T-cell (primary cell): ENCODE measurements at regions not wholly inside any gene's neighbourhood (a gene's known extent, or its start where the extent isn't known, plus 50 kb on each side); places are given as distances from the start of the nearest gene placed in this dataset.
"Not testable (repeated sequence)": the region's sequence is repeated elsewhere in the genome, so short reads cannot be mapped to it uniquely, and the experiment has no call there.

Experiments used
- ATAC-seq, 4 experiments: fragments of 200-7000 bp in 3 of 4; fragments of 150-1000 bp in 1 of 4; cut with Tn5 transposase; replicated peaks in 1 of 4; 1 replicate in 3 of 4; 2 replicates in 1 of 4; pipeline ENCODE4 v1.10.0; 2021; ENCODE audit warnings: moderate library complexity in 3 of 4, mild to moderate bottlenecking in 2 of 4, moderate number of reproducible peaks in 1 of 4
- CTCF ChIA-PET, 2 donors: fragments of 300-600 bp; sonication (Branson Sonifier 250); formaldehyde crosslinking; loops; one replicate each; lab custom pipeline; 2022; ENCODE audit warnings: antibody characterized with exemption in 2 of 2; lab: Charles Lee
- POLR2A ChIA-PET, 2 donors: fragments of 300-600 bp; sonication (Branson Sonifier 250); formaldehyde crosslinking; loops; one replicate each; lab custom pipeline; 2022; ENCODE audit warnings: antibody characterized with exemption in 2 of 2; lab: Charles Lee
- DNase-seq, 35 experiments: peaks; one replicate each; pipeline versions ENCODE4 v3.0.0 to v3.0.0-alpha.2; 2013 to 2023
- H3K27ac ChIP-seq: one replicate; pipeline ENCODE4 v1.5.1; 2013; ENCODE audit warnings: low read length
- H3K27me3 ChIP-seq, 2 experiments: replicated peaks in 1 of 2; 1 replicate in 1 of 2; 2 replicates in 1 of 2; pipeline versions ENCODE4 v1.6.1 to v1.7.0; 2013; ENCODE audit warnings: low read length in 1 of 2, mixed read lengths in 1 of 2; ENCODE audit not compliant: control insufficient read depth in 2 of 2, insufficient read depth in 2 of 2; ENCODE audit errors: extremely low read depth in 1 of 2
- H3K36me3 ChIP-seq, 2 donors: 1 replicate in 1 of 2; 2 replicates in 1 of 2; pipeline versions ENCODE4 v1.6.1 to v1.7.0; 2013; ENCODE audit warnings: low read length in 1 of 2; ENCODE audit not compliant: control insufficient read depth in 2 of 2, insufficient read depth in 1 of 2; ENCODE audit errors: extremely low read depth in 1 of 2
- H3K4me1 ChIP-seq, 2 experiments: 1 replicate in 1 of 2; 2 replicates in 1 of 2; pipeline versions ENCODE4 v1.6.1 to v1.7.0; 2013; ENCODE audit warnings: low read length in 2 of 2, mixed read lengths in 1 of 2; ENCODE audit not compliant: insufficient read depth in 2 of 2, control insufficient read depth in 1 of 2; ENCODE audit errors: extremely low read depth in 1 of 2
- H3K4me3 ChIP-seq, 2 donors: 1 replicate in 1 of 2; 2 replicates in 1 of 2; pipeline versions ENCODE4 v1.5.1 to v1.7.0; 2013; ENCODE audit warnings: mild to moderate bottlenecking in 2 of 2, low read length in 1 of 2, moderate library complexity in 1 of 2; ENCODE audit not compliant: control insufficient read depth in 1 of 2; ENCODE audit errors: extremely low read depth in 1 of 2
- H3K9me3 ChIP-seq: 2 replicates; pipeline ENCODE4 v1.7.0; 2013
- H3K27ac Mint-ChIP-seq, 2 donors: one replicate each; pipeline ENCODE4 v1.8.0; 2020 to 2021; ENCODE audit warnings: mild to moderate bottlenecking in 2 of 2, mixed read lengths in 2 of 2
- H3K27me3 Mint-ChIP-seq, 2 donors: one replicate each; pipeline ENCODE4 v1.8.0; 2021 to 2022; ENCODE audit warnings: mixed read lengths in 2 of 2
- H3K36me3 Mint-ChIP-seq: one replicate; pipeline ENCODE4 v1.8.0; 2021; ENCODE audit warnings: mixed read lengths
- H3K4me1 Mint-ChIP-seq, 3 donors: one replicate each; pipeline ENCODE4 v1.8.0; 2020 to 2022; ENCODE audit warnings: mixed read lengths in 3 of 3, mild to moderate bottlenecking in 1 of 3
- H3K4me3 Mint-ChIP-seq, 3 donors: one replicate each; pipeline ENCODE4 v1.8.0; 2020 to 2022; ENCODE audit warnings: mild to moderate bottlenecking in 3 of 3, mixed read lengths in 3 of 3, moderate library complexity in 3 of 3
- H3K9me3 Mint-ChIP-seq, 3 donors: one replicate each; pipeline ENCODE4 v1.8.0; 2020 to 2022; ENCODE audit warnings: mixed read lengths in 3 of 3
- WGBS: methylation state at CpG from one replicate; pipeline ENCODE4 v1.1.5; 2013; ENCODE audit warnings: missing lambda C conversion rate; ENCODE audit not compliant: insufficient coverage; 5-methylcytosine and 5-hydroxymethylcytosine counted together

GRCh38 chr14:56007491-56007890 lies 110.7 kb upstream of the PELI2 start:
- CTCF ChIA-PET, result not testable (repeated sequence)
- H3K27me3 Mint-ChIP-seq, result peaks cover 39 to 55% of the 10 kb centered on the region in 2 donors

GRCh38 chr14:56008150-56008549 lies 110.1 kb upstream of the PELI2 start:
- ATAC-seq (no peak), DNase-seq (no peak)
- POLR2A ChIA-PET, result no interaction called here
- H3K27ac ChIP-seq, result no peak overlapping the region
- no CpG with 5 or more reads among the region's 1 CpG for WGBS
- H3K36me3 Mint-ChIP-seq, result peaks cover 3% of the 10 kb centered on the region
- H3K27me3 ChIP-seq, result peaks cover 0 to 23% of the 10 kb centered on the region in 2 experiments
- peaks cover 9% of the 10 kb centered on the region for H3K9me3 ChIP-seq
- CTCF ChIA-PET, result no interaction called here
- H3K4me3 ChIP-seq, result no peak overlapping the region
- H3K4me1 ChIP-seq, result peaks cover 22% of the 10 kb centered on the region in 2 experiments
- H3K4me1 Mint-ChIP-seq, result peaks cover 21 to 27% (median 26%) of the 10 kb centered on the region in 3 donors
- H3K9me3 Mint-ChIP-seq, result peaks cover 3 to 9% (median 8%) of the 10 kb centered on the region in 3 donors
- peaks cover 39 to 60% of the 10 kb centered on the region in 2 donors for H3K27me3 Mint-ChIP-seq
- no peak overlapping the region for H3K4me3 Mint-ChIP-seq
- H3K36me3 ChIP-seq, result no peaks in the 10 kb centered on the region
- H3K27ac Mint-ChIP-seq, result no peak overlapping the region

More at GRCh38 chr14:56007491-56007890, 110.7 kb upstream of the PELI2 start:
- H3K4me3 Mint-ChIP-seq, DNase-seq, H3K9me3 ChIP-seq, POLR2A ChIA-PET, H3K27ac ChIP-seq, ATAC-seq, H3K4me3 ChIP-seq, H3K27ac Mint-ChIP-seq, H3K9me3 Mint-ChIP-seq, H3K36me3 ChIP-seq, H3K36me3 Mint-ChIP-seq: not testable (repeated sequence)
- Histone ChIP-seq H3K4me1 (peaks cover 26 to 27% of the 10 kb centered on the region in 2 experiments), H3K27me3 (peaks cover 0 to 23% of the 10 kb centered on the region in 2 experiments)
- WGBS, result 89% methylated on average over 2 of the region's 5 CpGs
- H3K4me1 Mint-ChIP-seq, result peaks cover 28 to 34% (median 32%) of the 10 kb centered on the region in 3 donors

- no CpG with 5 or more reads among the region's 3 CpGs for whole genome bisulfite sequencing
- POLR2A ChIA-PET, H3K4me3 Mint-ChIP-seq, CTCF ChIA-PET, H3K4me3 ChIP-seq, H3K27ac ChIP-seq, H3K36me3 Mint-ChIP-seq, H3K27ac Mint-ChIP-seq, ATAC-seq, H3K9me3 ChIP-seq, DNase-seq, H3K36me3 ChIP-seq: not testable (repeated sequence)
- H3K27me3 Mint-ChIP-seq, result peaks cover 39 to 61% of the 10 kb centered on the region in 2 donors
- Histone ChIP-seq H3K27me3 (peaks cover 0 to 20% of the 10 kb centered on the region in 2 experiments), H3K4me1 (peaks cover 17% of the 10 kb centered on the region in 2 experiments)
- peaks cover 5 to 12% (median 10%) of the 10 kb centered on the region in 3 donors for H3K9me3 Mint-ChIP-seq
- H3K4me1 Mint-ChIP-seq, result peaks cover 17 to 22% (median 21%) of the 10 kb centered on the region in 3 donors
These were observed 109.5 kb upstream of the PELI2 start for GRCh38 chr14:56008661-56009060.

GRCh38 chr14:56023661-56024081 lies 94.5 kb upstream of the PELI2 start:
- Histone ChIP-seq H3K4me1 (no peaks in the 10 kb centered on the region), H3K27me3 (peaks cover 2 to 6% of the 10 kb centered on the region in 2 experiments), H3K9me3 (no peaks in the 10 kb centered on the region), H3K4me3 (no peak overlapping the region), H3K36me3 (no peaks in the 10 kb centered on the region), H3K27ac (no peak overlapping the region)
- Mint-ChIP-seq H3K4me3 (no peak overlapping the region), H3K27me3 (peaks cover 24 to 33% of the 10 kb centered on the region in 2 donors), H3K36me3 (no peaks in the 10 kb centered on the region), H3K27ac (no peak overlapping the region), H3K9me3 (no peaks in the 10 kb centered on the region), H3K4me1 (no peaks in the 10 kb centered on the region)
- ATAC-seq, result no peak
- DNase-seq, result no peak
- ChIA-PET CTCF (no interaction called here), POLR2A (no interaction called here)
- 63% methylated on average over 1 of the region's 2 CpGs for WGBS

GRCh38 chr14:56025191-56025590 lies 93.0 kb upstream of the PELI2 start:
- Histone ChIP-seq H3K9me3 (no peaks in the 10 kb centered on the region), H3K27ac (no peak overlapping the region), H3K4me3 (no peak overlapping the region), H3K36me3 (no peaks in the 10 kb centered on the region), H3K27me3 (peaks cover 2 to 6% of the 10 kb centered on the region in 2 experiments), H3K4me1 (no peaks in the 10 kb centered on the region)
- ChIA-PET CTCF (no interaction called here), POLR2A (no interaction called here)
- ATAC-seq, result no peak
- Mint-ChIP-seq H3K27ac (no peak overlapping the region), H3K9me3 (no peaks in the 10 kb centered on the region), H3K4me3 (no peak overlapping the region), H3K36me3 (no peaks in the 10 kb centered on the region), H3K4me1 (no peaks in the 10 kb centered on the region), H3K27me3 (peaks cover 21 to 38% of the 10 kb centered on the region in 2 donors)
- WGBS, result 75% methylated on average over 2 of the region's 3 CpGs
- no peak for DNase-seq

GRCh38 chr14:56026506-56026905 lies 91.7 kb upstream of the PELI2 start:
- H3K9me3 Mint-ChIP-seq, result no peaks in the 10 kb centered on the region
- no peaks in the 10 kb centered on the region for H3K4me1 Mint-ChIP-seq
- no peaks in the 10 kb centered on the region for H3K36me3 ChIP-seq
- DNase-seq (no peak), ATAC-seq (no peak)
- POLR2A ChIA-PET, result no interaction called here
- WGBS, result 67% methylated on average over 1 of the region's 1 CpG
- H3K4me3 Mint-ChIP-seq, result no peak overlapping the region
- no peaks in the 10 kb centered on the region for H3K36me3 Mint-ChIP-seq
- no peaks in the 10 kb centered on the region for H3K9me3 ChIP-seq
- H3K27ac Mint-ChIP-seq, result no peak overlapping the region
- H3K27ac ChIP-seq, result no peak overlapping the region
- H3K4me3 ChIP-seq, result no peak overlapping the region
- CTCF ChIA-PET, result no interaction called here
- H3K27me3 ChIP-seq, result peaks cover 2 to 6% of the 10 kb centered on the region in 2 experiments
- H3K27me3 Mint-ChIP-seq, result peaks cover 21 to 33% of the 10 kb centered on the region in 2 donors
- no peaks in the 10 kb centered on the region for H3K4me1 ChIP-seq

GRCh38 chr14:56027421-56027820 lies 90.8 kb upstream of the PELI2 start:
- Histone ChIP-seq H3K27me3 (peaks cover 2 to 6% of the 10 kb centered on the region in 2 experiments), H3K27ac (no peak overlapping the region), H3K4me1 (no peaks in the 10 kb centered on the region), H3K36me3 (no peaks in the 10 kb centered on the region), H3K4me3 (no peak overlapping the region), H3K9me3 (no peaks in the 10 kb centered on the region)
- no peaks in the 10 kb centered on the region for H3K4me1 Mint-ChIP-seq
- no peak for ATAC-seq
- POLR2A ChIA-PET, result no interaction called here
- WGBS, result no CpG with 5 or more reads among the region's 1 CpG
- no peak for DNase-seq
- no peak overlapping the region for H3K4me3 Mint-ChIP-seq
- no peaks in the 10 kb centered on the region for H3K9me3 Mint-ChIP-seq
- H3K27me3 Mint-ChIP-seq, result peaks cover 21 to 25% of the 10 kb centered on the region in 2 donors
- no peak overlapping the region for H3K27ac Mint-ChIP-seq
- no peaks in the 10 kb centered on the region for H3K36me3 Mint-ChIP-seq
- CTCF ChIA-PET, result no interaction called here
